Activated naive CD4-positive, alpha-beta T cell treated with anti-CD3 and anti-CD28 coated beads, Interleukin-2, amount 10 ng/mL, durations not matched to agents 7 days and 5 days (primary cell): ENCODE measurements at regions not wholly inside any gene's neighbourhood (a gene's known extent, or its start where the extent isn't known, plus 50 kb on each side); places are given as distances from the start of the nearest gene placed in this dataset.

Source experiments
- CTCF ChIA-PET: fragments of 350-600 bp; sonication (Branson Sonifier 250); formaldehyde crosslinking; loops from one replicate; lab custom pipeline; 2021; ENCODE audit warnings: antibody characterized with exemption; lab: Charles Lee
- DNase-seq: peaks from one replicate; pipeline ENCODE4 v3.0.0-alpha.2; 2020
- H3K27ac Mint-ChIP-seq: one replicate; pipeline ENCODE4 v1.8.0; 2021; ENCODE audit warnings: mild to moderate bottlenecking, moderate library complexity, mixed read lengths
- H3K27me3 Mint-ChIP-seq: one replicate; pipeline ENCODE4 v1.8.0; 2021; ENCODE audit warnings: mild to moderate bottlenecking, mixed read lengths
- H3K36me3 Mint-ChIP-seq: one replicate; pipeline ENCODE4 v1.8.0; 2021; ENCODE audit warnings: mixed read lengths
- H3K4me1 Mint-ChIP-seq: one replicate; pipeline ENCODE4 v1.8.0; 2021; ENCODE audit warnings: mixed read lengths
- H3K4me3 Mint-ChIP-seq: one replicate; pipeline ENCODE4 v1.8.0; 2021; ENCODE audit warnings: mild to moderate bottlenecking, moderate library complexity, mixed read lengths
- H3K9me3 Mint-ChIP-seq: one replicate; pipeline ENCODE4 v1.8.0; 2021; ENCODE audit warnings: mixed read lengths

DNA sequence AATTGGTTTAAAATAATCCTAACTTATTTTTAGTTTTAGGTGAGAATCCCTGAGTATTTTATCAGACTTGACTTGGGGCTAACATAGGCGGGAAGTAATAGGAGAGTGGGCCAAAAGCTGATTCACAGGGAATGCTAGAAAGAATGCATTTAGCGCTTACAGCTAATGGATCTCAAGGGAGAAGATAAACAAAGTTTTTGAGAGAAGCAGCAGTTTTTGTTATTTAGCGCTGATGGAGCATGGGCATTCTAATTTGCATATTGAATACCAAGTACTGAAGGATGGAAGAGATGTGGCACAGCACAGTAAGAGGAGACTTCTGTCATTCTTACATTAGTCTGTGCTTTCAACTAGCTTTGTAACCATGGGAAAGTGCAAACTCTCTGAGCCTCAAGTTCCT lies 436.0 kb upstream of the FBXO33 start:
- no peaks in the 10 kb centered on the region for H3K36me3 Mint-ChIP-seq
- CTCF ChIA-PET: no interaction called here
- H3K27ac Mint-ChIP-seq: no peak overlapping the region
- H3K4me3 Mint-ChIP-seq: no peak overlapping the region
- no peaks in the 10 kb centered on the region for H3K4me1 Mint-ChIP-seq
- H3K9me3 Mint-ChIP-seq: peaks cover 3% of the 10 kb centered on the region
- no peak for DNase-seq
- no peaks in the 10 kb centered on the region for H3K27me3 Mint-ChIP-seq

GRCh38 chr14:39863441-39863840 lies 431.2 kb upstream of the FBXO33 start:
- CTCF ChIA-PET: no interaction called here
- DNase-seq: no peak
- no peaks in the 10 kb centered on the region for H3K4me1 Mint-ChIP-seq
- no peaks in the 10 kb centered on the region for H3K9me3 Mint-ChIP-seq
- H3K36me3 Mint-ChIP-seq: no peaks in the 10 kb centered on the region
- H3K4me3 Mint-ChIP-seq: no peak overlapping the region
- H3K27me3 Mint-ChIP-seq: no peaks in the 10 kb centered on the region
- H3K27ac Mint-ChIP-seq: no peak overlapping the region

- H3K27me3 Mint-ChIP-seq: no peaks in the 10 kb centered on the region
- no peak overlapping the region for H3K4me3 Mint-ChIP-seq
- DNase-seq: no peak
- H3K27ac Mint-ChIP-seq: no peak overlapping the region
- no peaks in the 10 kb centered on the region for H3K36me3 Mint-ChIP-seq
- CTCF ChIA-PET: no interaction called here
- no peaks in the 10 kb centered on the region for H3K4me1 Mint-ChIP-seq
- H3K9me3 Mint-ChIP-seq: no peaks in the 10 kb centered on the region
Measured at GRCh38 chr14:39861696-39862095, 429.5 kb upstream of the FBXO33 start.

DNA sequence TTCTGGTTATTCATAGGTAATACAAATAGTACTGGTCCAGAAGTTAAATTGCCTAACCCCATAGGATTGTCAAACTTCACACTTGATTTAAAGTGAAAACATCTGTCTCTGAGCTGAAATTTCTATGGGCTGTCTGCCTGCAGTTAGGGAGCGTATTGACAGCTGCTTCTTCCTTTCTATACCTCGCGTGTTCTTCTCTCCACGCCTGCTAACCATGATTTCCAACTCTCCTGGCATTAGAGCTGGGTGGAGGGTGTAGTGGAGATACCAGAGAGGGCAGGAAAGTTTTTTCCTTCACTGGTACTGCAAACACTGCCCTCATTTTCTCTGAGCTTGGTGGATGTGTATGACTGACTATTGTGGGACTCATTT lies 429.0 kb upstream of the FBXO33 start:
- Mint-ChIP-seq H3K27me3 (no peaks in the 10 kb centered on the region), H3K9me3 (no peaks in the 10 kb centered on the region), H3K27ac (no peak overlapping the region), H3K4me3 (no peak overlapping the region), H3K4me1 (no peaks in the 10 kb centered on the region), H3K36me3 (no peaks in the 10 kb centered on the region)
- no peak for DNase-seq
- CTCF ChIA-PET: no interaction called here

- Mint-ChIP-seq H3K27me3 (no peaks in the 10 kb centered on the region), H3K4me3 (no peak overlapping the region), H3K36me3 (no peaks in the 10 kb centered on the region), H3K9me3 (no peaks in the 10 kb centered on the region), H3K4me1 (no peaks in the 10 kb centered on the region), H3K27ac (no peak overlapping the region)
- DNase-seq: no peak
- CTCF ChIA-PET: no interaction called here
Measured at GRCh38 chr14:39860596-39861228, 428.5 kb upstream of the FBXO33 start.

GRCh38 chr14:39859314-39859713 lies 427.1 kb upstream of the FBXO33 start:
- Mint-ChIP-seq H3K9me3 (no peaks in the 10 kb centered on the region), H3K4me3 (no peak overlapping the region), H3K4me1 (no peaks in the 10 kb centered on the region), H3K36me3 (no peaks in the 10 kb centered on the region), H3K27ac (no peak overlapping the region), H3K27me3 (no peaks in the 10 kb centered on the region)
- DNase-seq: no peak
- CTCF ChIA-PET: no interaction called here

GRCh38 chr14:39857376-39858055 lies 425.3 kb upstream of the FBXO33 start:
- H3K27ac Mint-ChIP-seq: no peak overlapping the region
- CTCF ChIA-PET: no interaction called here

GRCh38 chr14:39853441-39853840 lies 421.2 kb upstream of the FBXO33 start:
- Mint-ChIP-seq H3K27ac (no peak overlapping the region), H3K4me3 (no peak overlapping the region), H3K4me1 (no peaks in the 10 kb centered on the region), H3K27me3 (no peaks in the 10 kb centered on the region), H3K9me3 (no peaks in the 10 kb centered on the region), H3K36me3 (no peaks in the 10 kb centered on the region)
- CTCF ChIA-PET: no interaction called here
- DNase-seq: no peak

More at GRCh38 chr14:39857376-39858055, 425.3 kb upstream of the FBXO33 start:
- Mint-ChIP-seq H3K9me3 (no peaks in the 10 kb centered on the region), H3K36me3 (no peaks in the 10 kb centered on the region), H3K4me1 (no peaks in the 10 kb centered on the region), H3K4me3 (no peak overlapping the region), H3K27me3 (no peaks in the 10 kb centered on the region)
- no peak for DNase-seq

DNA sequence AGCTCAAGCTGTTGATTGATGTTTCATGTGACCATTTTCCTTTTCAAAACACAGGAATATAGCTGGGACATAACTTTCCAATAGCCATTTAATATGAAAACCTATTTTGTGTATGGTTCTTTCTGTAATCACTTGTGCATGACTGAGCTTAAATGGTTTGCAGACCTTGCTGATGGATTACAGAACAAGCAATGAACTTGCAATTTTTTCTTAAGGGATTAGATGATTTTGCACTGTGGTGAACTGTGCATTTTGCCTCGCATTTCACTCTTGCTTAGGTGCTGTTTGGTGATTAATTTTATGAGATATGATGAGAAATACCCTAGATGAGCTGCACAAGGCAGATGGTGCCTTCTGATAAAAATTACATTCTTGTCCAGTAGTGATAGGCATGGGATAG lies 419.0 kb upstream of the FBXO33 start:
- H3K9me3 Mint-ChIP-seq: no peaks in the 10 kb centered on the region
- no peak overlapping the region for H3K4me3 Mint-ChIP-seq
- no peaks in the 10 kb centered on the region for H3K36me3 Mint-ChIP-seq
- no peaks in the 10 kb centered on the region for H3K27me3 Mint-ChIP-seq
- no peak for DNase-seq
- H3K27ac Mint-ChIP-seq: no peak overlapping the region
- H3K4me1 Mint-ChIP-seq: no peaks in the 10 kb centered on the region
- CTCF ChIA-PET: no interaction called here

DNA sequence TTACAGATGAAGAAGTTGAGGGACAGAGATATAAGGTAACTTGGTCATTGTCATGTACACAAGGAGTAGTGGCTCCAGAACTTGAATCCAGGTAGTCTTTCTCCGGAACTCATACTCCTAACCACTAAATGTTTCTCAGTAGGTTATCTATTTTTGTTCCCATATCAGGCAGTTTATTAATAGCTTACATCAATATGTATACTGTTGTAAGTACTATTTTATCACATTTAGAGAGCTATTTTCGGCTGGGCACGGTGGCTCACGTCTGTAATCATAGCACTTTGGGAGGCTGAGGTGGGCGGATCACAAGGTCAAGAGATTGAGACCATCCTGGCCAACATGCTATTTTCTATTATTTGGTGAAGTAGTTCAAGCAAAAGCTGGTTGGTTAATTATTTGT lies 415.6 kb upstream of the FBXO33 start:
- H3K27me3 Mint-ChIP-seq: no peaks in the 10 kb centered on the region
- no peaks in the 10 kb centered on the region for H3K4me1 Mint-ChIP-seq
- DNase-seq: no peak
- CTCF ChIA-PET: no interaction called here
- H3K9me3 Mint-ChIP-seq: no peaks in the 10 kb centered on the region
- H3K4me3 Mint-ChIP-seq: no peak overlapping the region
- no peaks in the 10 kb centered on the region for H3K36me3 Mint-ChIP-seq
- H3K27ac Mint-ChIP-seq: no peak overlapping the region

DNA sequence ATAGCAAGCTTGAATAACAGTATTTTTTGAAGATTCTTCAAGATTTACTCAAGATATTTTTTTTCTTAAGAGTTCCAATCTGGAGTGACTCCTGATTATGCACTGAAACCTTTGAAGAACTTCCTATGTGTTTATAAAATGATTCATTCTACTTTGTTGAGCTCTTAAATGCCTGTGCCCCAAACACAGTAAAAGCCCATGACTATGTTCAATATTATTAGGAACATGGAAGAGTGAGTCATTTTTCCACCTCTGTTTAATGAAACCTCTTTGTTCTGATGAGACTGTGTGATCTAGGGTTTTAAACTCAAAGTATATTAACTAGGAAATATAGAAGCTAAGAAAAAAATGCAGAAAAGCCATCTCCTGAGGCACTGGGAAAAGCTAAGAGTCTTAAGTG lies 415.0 kb upstream of the FBXO33 start:
- H3K9me3 Mint-ChIP-seq: no peaks in the 10 kb centered on the region
- DNase-seq: no peak
- no peaks in the 10 kb centered on the region for H3K36me3 Mint-ChIP-seq
- no peak overlapping the region for H3K27ac Mint-ChIP-seq
- CTCF ChIA-PET: no interaction called here
- H3K4me3 Mint-ChIP-seq: no peak overlapping the region
- H3K27me3 Mint-ChIP-seq: no peaks in the 10 kb centered on the region
- H3K4me1 Mint-ChIP-seq: no peaks in the 10 kb centered on the region

- Mint-ChIP-seq H3K27ac (no peak overlapping the region), H3K4me3 (no peak overlapping the region), H3K27me3 (no peaks in the 10 kb centered on the region), H3K36me3 (no peaks in the 10 kb centered on the region), H3K9me3 (no peaks in the 10 kb centered on the region), H3K4me1 (no peaks in the 10 kb centered on the region)
- DNase-seq: no peak
- CTCF ChIA-PET: no interaction called here
Measured at GRCh38 chr14:39843881-39844280, 411.6 kb upstream of the FBXO33 start.

DNA sequence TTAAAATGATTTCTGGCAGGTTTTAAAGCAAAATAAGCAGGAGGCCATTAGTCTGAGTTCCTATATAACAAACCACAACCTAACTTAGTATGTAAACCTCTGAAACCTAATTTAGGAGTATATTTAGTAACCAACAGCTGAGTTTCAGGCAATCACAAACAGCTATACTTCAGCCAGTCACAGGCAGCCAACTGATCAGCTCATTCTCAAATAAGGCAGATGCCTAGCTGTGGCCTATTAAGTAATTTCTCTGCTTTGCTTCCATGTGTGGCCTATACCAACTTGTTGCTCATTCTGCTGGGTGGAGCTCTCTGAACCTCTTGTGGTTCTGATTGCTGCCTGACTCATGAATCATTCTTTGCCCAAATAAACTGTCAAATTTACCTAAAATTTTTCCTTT lies 408.9 kb upstream of the FBXO33 start:
- Mint-ChIP-seq H3K4me1 (no peaks in the 10 kb centered on the region), H3K27ac (no peak overlapping the region), H3K4me3 (no peak overlapping the region), H3K27me3 (no peaks in the 10 kb centered on the region), H3K9me3 (peaks cover 2% of the 10 kb centered on the region), H3K36me3 (no peaks in the 10 kb centered on the region)
- DNase-seq: no peak
- CTCF ChIA-PET: no interaction called here

- CTCF ChIA-PET: no interaction called here
- no peaks in the 10 kb centered on the region for H3K27me3 Mint-ChIP-seq
- H3K4me1 Mint-ChIP-seq: no peaks in the 10 kb centered on the region
- H3K9me3 Mint-ChIP-seq: peaks cover 2% of the 10 kb centered on the region
- no peak overlapping the region for H3K4me3 Mint-ChIP-seq
- H3K27ac Mint-ChIP-seq: no peak overlapping the region
- DNase-seq: no peak
- no peaks in the 10 kb centered on the region for H3K36me3 Mint-ChIP-seq
Measured at GRCh38 chr14:39827901-39828655, 395.8 kb upstream of the FBXO33 start.
